RWPE2 (cell line): ENCODE measurements at regions not wholly inside any gene's neighbourhood (a gene's known extent, or its start where the extent isn't known, plus 50 kb on each side); places are given as distances from the start of the nearest gene placed in this dataset.
A peak's percentile ranks its signal among the peaks of the same experiment; 100 is the strongest.

Source experiments
- ATAC-seq: fragments of 200-7000 bp; cut with Tn5 transposase; 3 replicates; pipeline ENCODE4 v1.9.1; 2021; ENCODE audit warnings: low read depth
- DNase-seq: peaks from one replicate; pipeline ENCODE4 v3.0.0-alpha.2; 2020; ENCODE audit warnings: low spot score
- H3K27ac ChIP-seq: fragments of 450-650 bp; 2 replicates; pipeline ENCODE4 v1.5.1; 2017; ENCODE audit warnings: mild to moderate bottlenecking; ENCODE audit not compliant: poor library complexity, severe bottlenecking
- H3K27me3 ChIP-seq: fragments of 250-450 bp; sonication (Bioruptor Pico); 2 replicates; pipeline ENCODE4 v1.5.1; 2021; ENCODE audit warnings: mild to moderate bottlenecking, moderate library complexity; ENCODE audit not compliant: insufficient read depth, poor library complexity, severe bottlenecking
- H3K36me3 ChIP-seq: fragments of 250-450 bp; sonication (Bioruptor Pico); 2 replicates; pipeline ENCODE4 v1.5.1; 2020; ENCODE audit warnings: low read depth, mild to moderate bottlenecking, moderate library complexity
- H3K4me1 ChIP-seq: fragments of 250-450 bp; sonication (Bioruptor Pico); 2 replicates; pipeline ENCODE4 v1.5.1; 2021; ENCODE audit warnings: mild to moderate bottlenecking, moderate library complexity; ENCODE audit not compliant: insufficient read depth, poor library complexity, severe bottlenecking
- H3K4me3 ChIP-seq: fragments of 250-450 bp; sonication (Bioruptor Pico); 2 replicates; pipeline ENCODE4 v1.5.1; 2021; ENCODE audit warnings: mild to moderate bottlenecking, moderate library complexity; ENCODE audit not compliant: severe bottlenecking
- H3K9me3 ChIP-seq: fragments of 250-450 bp; sonication (Bioruptor Pico); 2 replicates; pipeline ENCODE4 v1.5.1; 2021; ENCODE audit warnings: mild to moderate bottlenecking, moderate library complexity; ENCODE audit not compliant: severe bottlenecking
- CTCF ChIP-seq: fragments of 450-650 bp; IDR thresholded peaks from one replicate; pipeline ENCODE4 v1.5.1; 2017; ENCODE audit warnings: mild to moderate bottlenecking, moderate library complexity; ENCODE audit not compliant: poor library complexity, severe bottlenecking

DNA sequence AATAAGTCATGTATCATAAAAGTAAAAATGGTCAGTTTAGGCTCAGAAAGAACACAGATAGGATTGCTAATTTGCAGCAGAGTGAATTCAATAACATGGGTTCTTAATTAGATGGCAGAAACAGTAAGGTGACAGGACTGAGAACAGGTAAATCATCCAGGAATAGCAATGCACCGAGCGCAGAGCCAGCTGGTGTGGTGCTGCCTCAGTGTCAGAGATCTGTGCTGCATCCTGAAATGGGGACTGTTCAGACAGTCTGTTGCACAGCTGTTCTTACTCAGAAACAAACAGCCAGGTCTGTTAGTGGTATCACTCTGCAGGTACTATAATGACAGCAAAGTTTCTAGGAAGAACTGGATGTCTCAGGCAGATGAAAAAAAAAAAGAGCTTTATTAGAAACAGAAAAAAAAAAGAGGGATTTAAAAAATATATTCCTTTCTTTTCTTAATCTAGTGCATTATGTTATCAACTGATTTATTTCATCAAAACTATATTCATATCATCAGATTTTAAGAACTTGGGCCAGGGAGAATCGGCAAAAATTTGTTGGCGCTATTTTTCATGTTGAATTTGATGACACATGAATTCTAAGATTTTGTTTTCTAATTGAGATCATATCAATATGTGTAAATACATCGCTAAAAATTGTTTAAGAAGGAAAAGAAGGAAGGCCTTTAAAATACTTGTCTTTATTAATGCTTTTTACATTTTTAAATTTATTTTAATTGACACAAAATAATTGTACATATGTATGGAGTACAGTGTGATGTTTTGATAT lies 501.8 kb downstream of the PRKD1 start:
- no peaks in the 10 kb centered on the region for H3K36me3 ChIP-seq
- no peaks in the 10 kb centered on the region for H3K4me1 ChIP-seq
- no peak for TF ChIP-seq CTCF
- H3K9me3 ChIP-seq, result no peaks in the 10 kb centered on the region
- H3K4me3 ChIP-seq, result no peak overlapping the region
- DNase-seq (no peak), ATAC-seq (no peak)
- H3K27ac ChIP-seq, result no peak overlapping the region
- peaks cover 24% of the 10 kb centered on the region for H3K27me3 ChIP-seq

GRCh38 chr14:29442696-29443095 lies 485.0 kb downstream of the PRKD1 start:
- DNase-seq (no peak), ATAC-seq (peak; percentile 91)
- Histone ChIP-seq H3K27me3 (peaks cover 7% of the 10 kb centered on the region), H3K36me3 (no peaks in the 10 kb centered on the region), H3K27ac (no peak overlapping the region), H3K4me1 (peaks cover 9% of the 10 kb centered on the region), H3K9me3 (no peaks in the 10 kb centered on the region), H3K4me3 (no peak overlapping the region)
- TF ChIP-seq CTCF, result no peak

- peaks cover 9% of the 10 kb centered on the region for H3K4me1 ChIP-seq
- H3K36me3 ChIP-seq, result no peaks in the 10 kb centered on the region
- H3K9me3 ChIP-seq, result no peaks in the 10 kb centered on the region
- peaks cover 9% of the 10 kb centered on the region for H3K27me3 ChIP-seq
- no peak for TF ChIP-seq CTCF
- no peak overlapping the region for H3K4me3 ChIP-seq
- no peak for ATAC-seq
- DNase-seq, result no peak
- no peak overlapping the region for H3K27ac ChIP-seq
These were observed 483.4 kb downstream of the PRKD1 start for GRCh38 chr14:29444216-29444615.

GRCh38 chr14:29444805-29445204 lies 482.8 kb downstream of the PRKD1 start:
- Histone ChIP-seq H3K9me3 (no peaks in the 10 kb centered on the region), H3K4me1 (peaks cover 9% of the 10 kb centered on the region), H3K4me3 (no peak overlapping the region), H3K36me3 (no peaks in the 10 kb centered on the region), H3K27ac (no peak overlapping the region), H3K27me3 (peaks cover 9% of the 10 kb centered on the region)
- ATAC-seq (no peak), DNase-seq (no peak)
- no peak for TF ChIP-seq CTCF

GRCh38 chr14:29446971-29447370 lies 480.7 kb downstream of the PRKD1 start:
- Histone ChIP-seq H3K36me3 (no peaks in the 10 kb centered on the region), H3K27ac (no peak overlapping the region), H3K4me3 (no peak overlapping the region), H3K9me3 (no peaks in the 10 kb centered on the region), H3K27me3 (peaks cover 9% of the 10 kb centered on the region), H3K4me1 (peaks cover 9% of the 10 kb centered on the region)
- TF ChIP-seq CTCF, result no peak
- DNase-seq, result no peak
- no peak for ATAC-seq
